ENCODE measurements at regions not wholly inside any gene's neighbourhood (a gene's known extent, or its start where the extent isn't known, plus 50 kb on each side); places are given as distances from the start of the nearest gene placed in this dataset.
A peak's percentile ranks its signal among the peaks of the same experiment; 100 is the strongest.

DNA sequence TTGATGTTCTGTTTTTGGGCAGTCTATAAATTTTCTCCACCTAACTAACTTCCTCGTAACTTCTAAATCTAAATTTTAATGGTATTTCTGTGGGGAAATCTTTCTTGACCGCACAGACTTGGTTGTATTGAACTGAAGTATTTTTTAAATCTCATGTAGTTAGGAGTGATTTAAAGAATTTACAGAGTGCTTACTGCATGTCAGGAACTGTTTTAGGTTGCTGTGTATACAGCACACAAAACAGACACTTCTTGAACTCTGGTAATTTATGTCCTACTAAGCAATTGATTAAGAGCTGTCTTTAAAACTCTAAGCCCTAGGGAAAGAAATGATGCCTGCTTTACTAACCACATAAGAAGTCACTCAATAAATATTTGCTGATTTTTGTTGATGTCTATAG, 1350.2 kb downstream of the ZPLD1 start:
- Histone ChIP-seq H3K4me3 (no peak overlapping the region), H3K36me3 (no peaks in the 10 kb centered on the region), H3K9me3 (peaks cover 0 to 5% (median 0%) of the 10 kb centered on the region in 12 donors), H3K4me1 (peaks cover 0 to 2% (median 0%) of the 10 kb centered on the region in 12 donors), H3K27ac (no peak overlapping the region), H3K27me3 (no peaks in the 10 kb centered on the region)
- no peak for TF ChIP-seq POLR2A (IDR thresholded peaks at IDR 0.05)
- TF ChIP-seq, protein P1, sequence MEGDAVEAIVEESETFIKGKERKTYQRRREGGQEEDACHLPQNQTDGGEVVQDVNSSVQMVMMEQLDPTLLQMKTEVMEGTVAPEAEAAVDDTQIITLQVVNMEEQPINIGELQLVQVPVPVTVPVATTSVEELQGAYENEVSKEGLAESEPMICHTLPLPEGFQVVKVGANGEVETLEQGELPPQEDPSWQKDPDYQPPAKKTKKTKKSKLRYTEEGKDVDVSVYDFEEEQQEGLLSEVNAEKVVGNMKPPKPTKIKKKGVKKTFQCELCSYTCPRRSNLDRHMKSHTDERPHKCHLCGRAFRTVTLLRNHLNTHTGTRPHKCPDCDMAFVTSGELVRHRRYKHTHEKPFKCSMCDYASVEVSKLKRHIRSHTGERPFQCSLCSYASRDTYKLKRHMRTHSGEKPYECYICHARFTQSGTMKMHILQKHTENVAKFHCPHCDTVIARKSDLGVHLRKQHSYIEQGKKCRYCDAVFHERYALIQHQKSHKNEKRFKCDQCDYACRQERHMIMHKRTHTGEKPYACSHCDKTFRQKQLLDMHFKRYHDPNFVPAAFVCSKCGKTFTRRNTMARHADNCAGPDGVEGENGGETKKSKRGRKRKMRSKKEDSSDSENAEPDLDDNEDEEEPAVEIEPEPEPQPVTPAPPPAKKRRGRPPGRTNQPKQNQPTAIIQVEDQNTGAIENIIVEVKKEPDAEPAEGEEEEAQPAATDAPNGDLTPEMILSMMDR (IDR thresholded peaks at IDR 0.05) = no peak
- intact Hi-C loops (cut with DNase I) = no loop called here
- 85 to 88% (median 87%) methylated on average over 2 of the region's 2 CpGs for WGBS, 4 donors
- ATAC-seq (no peak), DNase-seq (no peak)

- TF ChIP-seq, protein P1 (IDR thresholded peaks at IDR 0.05) = no peak
- no peak for TF ChIP-seq POLR2A (IDR thresholded peaks at IDR 0.05)
- Histone ChIP-seq H3K27me3 (no peaks in the 10 kb centered on the region), H3K4me3 (no peak overlapping the region), H3K36me3 (no peaks in the 10 kb centered on the region), H3K27ac (peak overlapping the region in 1 of 12 donors; percentile 29), H3K9me3 (peaks cover 0 to 9% (median 0%) of the 10 kb centered on the region in 12 donors), H3K4me1 (peaks cover 0 to 2% (median 0%) of the 10 kb centered on the region in 12 donors)
- intact Hi-C loops (cut with DNase I) = no loop called here
- ATAC-seq (no peak), DNase-seq (no peak)
- 69 to 80% (median 76%) methylated on average over 1 of the region's 1 CpG for WGBS, 4 donors
Observed at GRCh38 chr3:103785537-103785936, 1350.7 kb downstream of the ZPLD1 start.

GRCh38 chr3:103786296-103786695, 1351.5 kb downstream of the ZPLD1 start:
- H3K4me3 ChIP-seq = no peak overlapping the region
- peaks cover 0 to 2% (median 0%) of the 10 kb centered on the region in 12 donors for H3K4me1 ChIP-seq
- 17 to 22% (median 19%) methylated on average over 4 of the region's 4 CpGs for WGBS, 4 donors
- intact Hi-C loops (cut with DNase I) = no loop called here
- no peaks in the 10 kb centered on the region for H3K36me3 ChIP-seq
- peak overlapping the region in 2 of 12 donors; percentile 29 to 37 for H3K27ac ChIP-seq
- TF ChIP-seq, protein P1 (IDR thresholded peaks at IDR 0.05) = no peak
- TF ChIP-seq POLR2A (IDR thresholded peaks at IDR 0.05) = no peak
- DNase-seq (peak in 1 of 5 donors; percentile 27), ATAC-seq (peak in 3 of 4 donors; percentile 70 to 73 (median 71))
- H3K27me3 ChIP-seq = no peaks in the 10 kb centered on the region
- H3K9me3 ChIP-seq = peaks cover 0 to 9% (median 0%) of the 10 kb centered on the region in 12 donors

DNA sequence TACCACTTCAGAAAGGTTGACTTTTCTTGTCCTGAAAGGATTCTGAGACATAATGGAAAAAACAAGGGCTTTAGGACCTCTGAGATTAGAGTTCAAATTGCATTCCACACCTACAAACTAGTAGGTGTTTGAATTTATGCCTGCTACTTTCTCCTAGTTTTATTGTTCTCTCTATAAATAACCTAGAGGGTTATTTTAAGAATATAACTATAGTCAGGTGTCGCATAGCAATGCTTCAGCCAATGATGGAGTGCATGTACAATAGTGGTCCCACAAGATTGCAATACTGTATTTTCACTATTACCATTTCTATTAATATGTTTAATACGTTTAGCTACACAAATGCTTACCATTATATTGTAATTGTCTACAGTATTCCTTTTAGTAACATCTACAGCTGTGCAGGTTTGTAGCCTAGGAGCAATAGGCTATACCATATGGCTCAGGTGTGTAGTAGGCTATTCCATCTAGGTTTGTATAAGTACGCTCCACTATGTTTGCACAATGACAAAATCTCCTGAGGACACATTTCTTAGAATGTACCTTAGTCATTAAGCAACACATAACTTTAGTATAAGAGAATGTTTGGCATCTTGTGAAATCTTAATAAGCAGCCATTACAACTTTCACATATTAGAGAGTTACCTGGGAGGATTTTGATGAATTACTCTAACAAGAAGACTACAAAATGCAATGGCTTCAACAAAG, 1352.5 kb downstream of the ZPLD1 start:
- no peaks in the 10 kb centered on the region for H3K27me3 ChIP-seq
- TF ChIP-seq POLR2A (IDR thresholded peaks at IDR 0.05) = no peak
- TF ChIP-seq, protein P1 (IDR thresholded peaks at IDR 0.05) = no peak
- H3K4me1 ChIP-seq = peaks cover 0 to 2% (median 0%) of the 10 kb centered on the region in 12 donors
- no peak for ATAC-seq
- 55 to 70% (median 66%) methylated on average over 3 of the region's 3 CpGs for WGBS, 4 donors
- H3K27ac ChIP-seq = no peak overlapping the region
- H3K4me3 ChIP-seq = no peak overlapping the region
- H3K9me3 ChIP-seq = peaks cover 0 to 9% (median 0%) of the 10 kb centered on the region in 12 donors
- H3K36me3 ChIP-seq = no peaks in the 10 kb centered on the region
- DNase-seq = no peak
- intact Hi-C loops (cut with DNase I) = no loop called here
